ENCODE measurements at regions not wholly inside any gene's neighbourhood (a gene's known extent, or its start where the extent isn't known, plus 50 kb on each side); places are given as distances from the start of the nearest gene placed in this dataset.
"Not testable (repeated sequence)": the region's sequence is repeated elsewhere in the genome, so short reads cannot be mapped to it uniquely, and the experiment has no call there.

DNA sequence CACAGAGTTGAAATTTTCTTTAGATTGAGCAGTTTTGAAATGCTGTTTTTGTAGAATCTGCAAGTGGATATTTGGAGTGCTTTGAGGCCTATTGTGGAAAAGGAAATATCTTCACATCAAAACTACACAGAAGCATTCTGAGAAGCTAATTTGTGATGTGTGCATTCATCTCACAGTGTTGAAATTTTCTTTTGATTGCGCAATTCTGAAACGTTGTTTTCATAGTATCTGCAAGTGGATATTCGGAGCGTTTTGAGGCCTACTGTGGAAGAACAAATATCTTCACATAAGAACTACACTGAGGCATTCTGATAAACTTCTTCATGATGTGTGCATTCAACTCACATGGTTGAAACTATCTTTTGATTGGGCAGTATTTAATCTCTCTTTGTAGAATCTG, 3143.4 kb upstream of the OR11H1 start:
- TF ChIP-seq CEBPB (IDR thresholded peaks at IDR 0.05; ENCODE audit: borderline replicate concordance, low read depth, low read length): peak; percentile 81; the same call in 1 of the 2 replicates
- H3K27ac ChIP-seq (ENCODE audit: extremely low read length, insufficient read depth, low read length); POLR2A ChIA-PET; DNase-seq (ENCODE audit: low spot score); intact Hi-C loops (cut with micrococcal nuclease; ENCODE audit: unreplicated experiment); BruUV-seq (replicated peaks); H3K4me1 ChIP-seq (ENCODE audit: insufficient read depth, low read length); H3K4me2 ChIP-seq (ENCODE audit: low read depth, low read length); CTCF ChIA-PET (ENCODE audit: low intra/inter-chr PET ratio, low total read pairs); FAIRE-seq; in situ Hi-C loops (cut with HindIII; ENCODE audit: extremely low pct_ligation_motif_present, low pct_unique_long_range_greater_than_20kb); H4K20me1 ChIP-seq (ENCODE audit: insufficient read depth, low read length); H3K27me3 ChIP-seq (ENCODE audit: control insufficient read depth in 1 of 2, insufficient read depth in 2 of 2, low read length in 2 of 2); ATAC-seq; H3K79me2 ChIP-seq (ENCODE audit: insufficient read depth, low read length); H3K4me3 ChIP-seq (replicated peaks in 1 of 3; ENCODE audit: insufficient read depth in 1 of 3, low read depth in 2 of 3, low read length in 3 of 3); H3K36me3 ChIP-seq (replicated peaks in 1 of 2; ENCODE audit: control insufficient read depth in 1 of 2, insufficient read depth in 2 of 2, low read length in 2 of 2); H3K9ac ChIP-seq (ENCODE audit: insufficient read depth, low read depth, low read length); H2AFZ ChIP-seq (ENCODE audit: low read length): not testable (repeated sequence)
- 62% methylated on average over 4 of the region's 4 CpGs for WGBS (ENCODE audit: low lambda C conversion rate)
- peaks cover 79% of the 10 kb centered on the region for H3K9me3 ChIP-seq (ENCODE audit: low read length)

DNA sequence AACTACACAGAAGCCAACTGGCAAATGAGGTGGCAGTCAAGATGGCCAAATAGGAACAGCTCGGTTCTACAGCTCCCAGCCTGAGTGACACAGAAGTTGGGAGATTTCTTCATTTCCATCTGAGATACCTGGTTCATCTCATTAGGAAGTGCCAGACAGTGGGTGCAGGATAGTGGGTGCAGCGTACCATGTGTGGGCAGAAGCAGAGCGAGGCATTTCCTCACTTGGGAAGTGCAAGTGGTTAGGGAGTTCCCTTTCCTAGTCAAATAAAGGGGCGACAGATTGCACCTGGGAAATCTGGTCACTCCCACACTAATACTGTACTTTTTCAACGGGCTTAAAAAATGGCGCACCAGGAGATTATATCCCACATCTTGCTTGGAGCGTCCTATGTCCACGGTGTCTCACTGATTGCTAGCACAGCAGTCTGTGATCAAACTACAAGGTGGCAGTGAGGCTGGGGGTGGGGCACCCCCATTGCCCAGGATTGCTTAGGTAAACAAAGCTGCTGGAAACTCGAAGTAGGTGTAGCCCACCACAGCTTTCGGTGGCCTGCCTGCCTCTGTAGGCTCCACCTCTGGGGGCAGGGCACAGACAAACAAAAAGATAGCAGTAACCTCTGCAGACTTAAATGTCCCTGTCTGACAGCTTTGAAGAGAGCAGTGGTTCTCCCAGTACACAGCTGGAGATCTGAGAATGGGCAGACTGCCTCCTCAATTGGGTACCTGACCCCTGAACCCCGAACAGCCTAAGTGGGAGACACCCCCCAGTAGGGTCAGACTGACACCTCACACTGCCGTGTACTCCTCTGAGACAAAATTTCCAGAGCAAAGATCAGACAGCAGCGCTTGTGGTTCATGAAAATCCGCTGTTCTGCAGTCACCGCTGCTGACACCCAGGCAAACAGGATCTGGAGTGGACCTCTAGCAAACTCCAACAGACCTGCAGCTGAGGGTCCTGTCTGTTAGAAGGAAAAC, 3138.9 kb upstream of the OR11H1 start:
- H3K9ac ChIP-seq (ENCODE audit: insufficient read depth, low read depth, low read length); H3K4me3 ChIP-seq (replicated peaks in 1 of 3; ENCODE audit: insufficient read depth in 1 of 3, low read depth in 2 of 3, low read length in 3 of 3); FAIRE-seq; CTCF ChIA-PET (ENCODE audit: low intra/inter-chr PET ratio, low total read pairs); H2AFZ ChIP-seq (ENCODE audit: low read length); H3K4me1 ChIP-seq (ENCODE audit: insufficient read depth, low read length); POLR2A ChIA-PET; H4K20me1 ChIP-seq (ENCODE audit: insufficient read depth, low read length); ATAC-seq; H3K27ac ChIP-seq (ENCODE audit: extremely low read length, insufficient read depth, low read length); DNase-seq (ENCODE audit: low spot score); BruUV-seq (replicated peaks); H3K27me3 ChIP-seq (ENCODE audit: control insufficient read depth in 1 of 2, insufficient read depth in 2 of 2, low read length in 2 of 2); H3K4me2 ChIP-seq (ENCODE audit: low read depth, low read length); intact Hi-C loops (cut with micrococcal nuclease; ENCODE audit: unreplicated experiment); H3K79me2 ChIP-seq (ENCODE audit: insufficient read depth, low read length); H3K36me3 ChIP-seq (replicated peaks in 1 of 2; ENCODE audit: control insufficient read depth in 1 of 2, insufficient read depth in 2 of 2, low read length in 2 of 2); in situ Hi-C loops (cut with HindIII; ENCODE audit: extremely low pct_ligation_motif_present, low pct_unique_long_range_greater_than_20kb): not testable (repeated sequence)
- peaks cover 50% of the 10 kb centered on the region for H3K9me3 ChIP-seq (ENCODE audit: low read length)
- WGBS (ENCODE audit: low lambda C conversion rate): 26% methylated on average over 14 of the region's 15 CpGs

All from HepG2 (cell line).